Activated naive CD8-positive, alpha-beta T cell treated with anti-CD3 and anti-CD28 coated beads, Interleukin-2, amount 50 U/mL, for 16 hours (primary cell): ENCODE measurements at regions not wholly inside any gene's neighbourhood (a gene's known extent, or its start where the extent isn't known, plus 50 kb on each side); places are given as distances from the start of the nearest gene placed in this dataset.

Source experiments
- DNase-seq: peaks from one replicate; pipeline ENCODE4 v3.0.0-alpha.2; 2020; ENCODE audit warnings: low read depth, low spot score

GRCh38 chr4:178028481-178028880 is 586.2 kb upstream of the AGA start:
- DNase-seq, result no peak

- no peak for DNase-seq
These were observed 595.4 kb upstream of the AGA start for GRCh38 chr4:178037459-178038214.

DNA sequence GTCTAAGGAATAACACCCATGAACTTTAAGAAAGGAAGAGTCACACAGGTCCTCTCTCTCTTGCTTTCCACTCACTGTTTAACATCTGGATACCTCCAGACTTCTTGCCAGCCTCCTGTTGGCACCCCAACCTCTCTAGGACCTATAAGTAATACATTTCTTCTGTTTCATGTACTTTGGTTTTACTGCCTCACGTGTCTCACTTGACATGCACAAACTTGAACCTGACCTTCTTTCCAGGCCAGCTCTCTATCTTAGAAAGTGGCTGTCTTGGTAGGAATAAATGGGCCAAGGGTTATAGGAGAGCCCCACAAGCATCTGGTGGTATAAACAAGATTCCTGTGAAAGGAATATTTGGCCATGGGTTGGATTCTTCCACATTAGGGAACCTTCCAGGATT is 614.8 kb upstream of the AGA start:
- no peak for DNase-seq

GRCh38 chr4:178063568-178063967 is 621.3 kb upstream of the AGA start:
- DNase-seq, result no peak

GRCh38 chr4:178066338-178066941 is 624.2 kb upstream of the AGA start:
- DNase-seq, result no peak

DNA sequence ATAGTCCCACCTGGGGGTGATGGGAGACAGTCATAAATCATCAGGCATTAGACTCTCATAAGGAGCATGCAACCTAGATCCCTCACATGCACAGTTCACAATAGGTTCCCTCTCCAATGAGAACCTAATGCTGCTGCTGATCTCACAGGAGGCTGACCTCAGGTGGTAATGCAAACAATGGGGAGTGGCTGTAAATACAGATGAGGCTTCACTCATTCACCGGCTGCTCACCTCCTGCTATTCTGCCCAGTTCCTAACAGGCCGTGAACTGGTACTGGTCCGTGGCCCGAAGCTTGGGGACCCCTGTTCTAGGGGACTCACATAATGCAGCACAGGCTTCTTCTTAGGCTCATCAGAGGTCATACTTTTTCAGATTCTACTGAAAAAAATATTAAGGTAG is 625.9 kb upstream of the AGA start:
- no peak for DNase-seq

DNA sequence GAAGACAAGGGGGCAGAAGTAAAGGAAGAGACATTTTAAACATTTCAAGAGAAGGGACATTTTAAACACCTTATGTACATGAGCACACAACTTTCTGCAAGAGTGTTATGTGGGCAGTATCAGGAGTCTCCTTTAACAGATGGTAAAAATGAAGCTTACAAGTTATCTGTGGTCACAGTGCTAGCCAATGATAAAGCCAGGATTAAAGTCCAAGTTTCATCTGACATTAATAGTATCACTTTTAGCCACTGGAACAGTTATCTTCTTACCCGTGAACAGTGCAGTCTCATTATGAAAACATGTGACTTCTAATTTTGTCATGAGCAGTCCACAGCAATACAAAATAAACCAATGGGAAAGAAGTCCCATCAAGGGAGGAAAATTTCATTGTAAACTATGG is 627.9 kb upstream of the AGA start:
- DNase-seq, result no peak

- DNase-seq, result no peak
These were observed 638.1 kb upstream of the AGA start for GRCh38 chr4:178080312-178080711.

GRCh38 chr4:178081176-178081575 is 638.9 kb upstream of the AGA start:
- DNase-seq, result no peak

DNA sequence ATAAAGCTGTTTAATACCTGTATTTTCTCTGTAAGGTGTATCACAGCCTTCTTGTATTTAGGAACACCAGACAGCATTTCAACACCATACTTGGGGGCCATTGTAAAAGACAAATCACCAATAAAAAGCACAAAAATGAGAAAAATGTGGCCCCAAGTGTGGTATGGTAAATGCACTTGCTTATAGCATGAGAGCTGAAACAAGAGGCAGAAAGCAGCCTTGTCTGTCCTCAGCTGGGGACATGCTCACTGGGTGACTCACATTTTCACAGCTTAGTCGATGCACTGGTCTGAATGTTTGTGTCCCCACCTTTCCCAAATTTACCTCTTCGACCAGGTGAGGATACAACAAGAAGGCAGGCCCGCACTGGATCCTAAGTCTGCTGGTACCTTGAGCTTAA is 639.7 kb upstream of the AGA start:
- DNase-seq, result no peak

- DNase-seq, result no peak
These were observed 640.7 kb upstream of the AGA start for GRCh38 chr4:178082906-178083305.

GRCh38 chr4:178083968-178084367 is 641.7 kb upstream of the AGA start:
- DNase-seq, result no peak

- no peak for DNase-seq
These were observed 644.1 kb upstream of the AGA start for GRCh38 chr4:178086320-178086719.

- DNase-seq, result no peak
These were observed 648.6 kb upstream of the AGA start for GRCh38 chr4:178090640-178091411.

GRCh38 chr4:178102139-178102538 is 659.9 kb upstream of the AGA start:
- no peak for DNase-seq

DNA sequence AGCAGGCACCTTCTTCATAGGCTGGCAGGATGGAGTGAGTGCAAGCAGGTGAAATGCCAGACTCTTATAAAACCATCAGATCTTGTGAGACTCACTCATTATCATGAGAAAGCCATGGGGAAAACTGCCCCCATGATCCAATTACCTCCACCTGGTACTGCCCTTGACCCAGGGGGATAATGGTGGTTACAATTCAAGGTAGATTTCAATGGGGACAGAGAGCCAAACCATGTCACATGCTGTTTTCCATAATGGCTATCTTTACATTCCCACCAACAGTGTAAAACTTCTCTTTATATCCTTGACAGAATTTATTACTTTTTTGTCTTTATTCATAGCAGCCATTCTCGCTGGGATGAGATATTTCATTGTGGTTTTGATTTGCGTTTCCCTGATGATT is 663.0 kb upstream of the AGA start:
- DNase-seq, result no peak

GRCh38 chr4:178136736-178137345 is 694.6 kb upstream of the AGA start:
- no peak for DNase-seq

DNA sequence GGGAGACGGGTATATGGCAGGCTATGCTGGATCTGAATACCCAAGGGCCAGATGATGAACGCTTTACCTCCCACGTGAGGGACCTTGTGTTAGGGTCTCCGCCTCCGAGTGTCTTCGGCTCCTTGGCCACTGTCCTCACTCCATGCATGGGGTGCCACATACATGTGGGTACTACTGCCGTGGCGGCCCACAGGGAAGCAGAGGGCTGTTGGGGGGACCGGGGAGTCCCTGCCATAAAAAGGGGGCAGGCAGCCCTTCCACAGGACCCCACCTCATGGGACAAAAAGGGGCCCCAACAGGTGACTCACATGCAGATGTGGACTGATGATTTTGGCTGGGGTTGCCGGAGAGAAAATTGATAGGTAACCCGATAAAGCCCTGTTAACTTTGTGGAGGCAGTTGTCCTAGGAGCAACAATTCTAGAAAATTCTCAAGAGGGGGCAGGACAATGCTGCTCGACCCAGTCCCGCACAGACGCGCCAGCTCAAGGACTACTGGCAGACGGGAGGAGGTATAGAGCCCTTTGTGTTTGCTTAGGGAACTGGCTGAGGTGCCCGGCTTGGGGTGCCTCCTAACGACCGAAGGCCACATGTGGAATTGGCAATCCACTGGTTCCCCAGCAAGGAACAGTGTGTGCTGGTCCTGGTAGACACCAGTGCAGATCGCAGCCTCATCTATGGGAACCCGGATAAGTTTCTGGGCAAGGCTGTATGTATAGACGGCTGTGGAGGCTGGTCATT is 695.7 kb upstream of the AGA start:
- no peak for DNase-seq

- no peak for DNase-seq
These were observed 696.3 kb upstream of the AGA start for GRCh38 chr4:178138491-178138890.

DNA sequence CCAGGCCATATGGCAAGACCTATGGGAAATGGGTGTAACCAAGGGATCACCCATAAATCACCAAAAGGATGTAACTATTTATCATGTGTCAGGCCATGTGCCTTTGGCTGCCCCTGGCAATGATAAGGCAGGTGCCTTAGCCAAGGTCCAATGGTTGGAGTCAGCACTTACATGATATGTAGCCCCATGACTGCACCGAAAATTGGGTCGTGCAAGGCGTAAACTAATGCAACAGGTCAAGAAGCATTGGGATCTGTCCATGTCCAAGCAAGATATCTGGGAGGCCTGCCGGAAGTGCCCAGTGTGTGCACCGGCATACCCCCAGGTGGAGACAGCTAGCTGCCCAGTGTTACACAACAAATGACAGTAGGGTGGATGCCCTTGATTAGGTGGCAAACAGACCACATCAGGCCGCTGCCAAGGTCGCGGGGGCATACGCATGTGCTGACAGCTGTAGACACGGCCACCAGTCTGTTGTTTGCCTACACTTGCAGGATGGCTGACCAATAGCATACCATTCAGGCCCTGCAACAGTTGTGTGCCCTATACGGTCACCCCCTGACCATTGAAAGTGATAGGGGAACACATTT is 698.2 kb upstream of the AGA start:
- no peak for DNase-seq

DNA sequence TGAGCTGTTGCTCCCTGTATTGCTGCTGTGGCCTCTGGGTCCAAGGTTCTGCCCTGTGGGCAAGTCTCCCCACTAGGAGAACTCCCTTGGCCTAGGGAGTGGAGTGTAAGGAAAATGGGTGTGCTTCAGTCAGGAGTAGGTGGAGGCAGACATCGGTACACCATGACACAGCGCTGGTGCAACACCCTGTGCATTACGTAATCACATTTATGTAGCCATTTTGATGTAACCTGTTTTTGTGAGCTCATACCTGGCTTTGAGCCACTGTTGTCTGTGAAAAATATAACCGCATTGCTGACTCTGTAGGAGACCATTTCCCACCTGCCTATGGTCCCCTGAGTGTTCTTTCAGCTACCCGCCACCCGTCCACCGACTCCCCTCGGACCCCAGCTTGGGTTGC is 700.5 kb upstream of the AGA start:
- DNase-seq, result no peak
